CD4-positive, alpha-beta T cell treated with Interleukin-17A for 1 hour (primary cell): ENCODE measurements at regions not wholly inside any gene's neighbourhood (a gene's known extent, or its start where the extent isn't known, plus 50 kb on each side); places are given as distances from the start of the nearest gene placed in this dataset.
"Not testable (repeated sequence)": the region's sequence is repeated elsewhere in the genome, so short reads cannot be mapped to it uniquely, and the experiment has no call there.

ENCODE experiments used
- DNase-seq: peaks from one replicate; pipeline ENCODE4 v3.0.0-alpha.2; 2020

GRCh38 chr2:180829261-180829660, 151.1 kb upstream of the UBE2E3 start:
- no peak for DNase-seq

GRCh38 chr2:180828756-180829155, 151.6 kb upstream of the UBE2E3 start:
- no peak for DNase-seq

- DNase-seq = no peak
Measured at GRCh38 chr2:180823546-180824141, 156.8 kb upstream of the UBE2E3 start.

- DNase-seq = no peak
Measured at GRCh38 chr2:180819106-180819505, 161.3 kb upstream of the UBE2E3 start.

- DNase-seq = not testable (repeated sequence)
Measured at GRCh38 chr2:180818700-180819099, 161.7 kb upstream of the UBE2E3 start.

- DNase-seq = no peak
Measured at GRCh38 chr2:180799141-180799540, 181.3 kb upstream of the UBE2E3 start.

- no peak for DNase-seq
Measured at GRCh38 chr2:180790891-180791290, 189.5 kb upstream of the UBE2E3 start.

- DNase-seq = no peak
Measured at GRCh38 chr2:180787330-180787729, 193.1 kb upstream of the UBE2E3 start.

- no peak for DNase-seq
Measured at GRCh38 chr2:180781276-180781675, 199.1 kb upstream of the UBE2E3 start.

- no peak for DNase-seq
Measured at GRCh38 chr2:180778291-180778690, 202.1 kb upstream of the UBE2E3 start.

GRCh38 chr2:180776921-180777320, 203.5 kb upstream of the UBE2E3 start:
- DNase-seq = no peak

- no peak for DNase-seq
Measured at GRCh38 chr2:180775711-180776110, 204.7 kb upstream of the UBE2E3 start.

- not testable (repeated sequence) for DNase-seq
Measured at GRCh38 chr2:180765316-180765715, 215.1 kb upstream of the UBE2E3 start.

- DNase-seq = no peak
Measured at GRCh38 chr2:180763263-180763989, 217.0 kb upstream of the UBE2E3 start.

- DNase-seq = no peak
Measured at GRCh38 chr2:180761224-180761623, 219.2 kb upstream of the UBE2E3 start.

GRCh38 chr2:180759631-180760030, 220.8 kb upstream of the UBE2E3 start:
- DNase-seq = no peak

GRCh38 chr2:180753809-180754761, 226.3 kb upstream of the UBE2E3 start:
- no peak for DNase-seq

GRCh38 chr2:180751306-180751920, 229.0 kb upstream of the UBE2E3 start:
- no peak for DNase-seq

GRCh38 chr2:180747728-180748127, 232.7 kb upstream of the UBE2E3 start:
- DNase-seq = no peak

GRCh38 chr2:180743401-180743800, 237.0 kb upstream of the UBE2E3 start:
- no peak for DNase-seq

GRCh38 chr2:180742801-180743200, 237.6 kb upstream of the UBE2E3 start:
- no peak for DNase-seq

GRCh38 chr2:180739070-180739469, 241.3 kb upstream of the UBE2E3 start:
- no peak for DNase-seq

- no peak for DNase-seq
Measured at GRCh38 chr2:180735799-180736198, 244.6 kb upstream of the UBE2E3 start.
